Neural progenitor cell (in vitro differentiated cells): ENCODE measurements at regions not wholly inside any gene's neighbourhood (a gene's known extent, or its start where the extent isn't known, plus 50 kb on each side); places are given as distances from the start of the nearest gene placed in this dataset.

Source experiments
- CTCF ChIP-seq: fragments of 200-600 bp; sonication (generic); IDR thresholded peaks from 2 replicates; pipeline ENCODE4 v1.5.1; 2017; ENCODE audit warnings: antibody characterized with exemption, mild to moderate bottlenecking
- EZH2 ChIP-seq: fragments of 200-600 bp; sonication (generic); IDR thresholded peaks from 2 replicates; pipeline ENCODE4 v1.6.1; 2017; ENCODE audit warnings: antibody characterized with exemption, mild to moderate bottlenecking, moderate library complexity
- EZH2phosphoT487 ChIP-seq: fragments of 200-600 bp; sonication (generic); IDR thresholded peaks from 2 replicates; pipeline ENCODE4 v1.6.1; 2017; ENCODE audit warnings: antibody characterized with exemption

- TF ChIP-seq CTCF (no peak), EZH2 (no peak), EZH2phosphoT487 (no peak)
These were observed 137.1 kb downstream of the GASK1B start for GRCh38 chr4:158035662-158036195.
